Gastroesophageal sphincter (tissue), 4 donors: ENCODE measurements at regions not wholly inside any gene's neighbourhood (a gene's known extent, or its start where the extent isn't known, plus 50 kb on each side); places are given as distances from the start of the nearest gene placed in this dataset.

Experiments
- ATAC-seq: fragments of 150-250 bp; one replicate; pipeline ENCODE4 v1.9.1; 2016; ENCODE audit warnings: mild to moderate bottlenecking, moderate library complexity
- H3K27ac ChIP-seq, 4 donors: fragments of 200-600 bp; sonication (generic) in 3 of 4; 1 replicate in 3 of 4; 2 replicates in 1 of 4; pipeline ENCODE4 v1.5.1; 2016 to 2019
- H3K27me3 ChIP-seq: fragments of 200-600 bp; sonication (generic); one replicate; pipeline ENCODE4 v1.5.1; 2019
- H3K36me3 ChIP-seq, 2 donors: fragments of 200-600 bp; sonication (generic); one replicate each; pipeline ENCODE4 v1.5.1; 2019; ENCODE audit warnings: control low read depth in 1 of 2
- H3K4me1 ChIP-seq, 3 donors: fragments of 200-600 bp; sonication (generic); 1 replicate in 2 of 3; 2 replicates in 1 of 3; pipeline ENCODE4 v1.5.1; 2016 to 2019; ENCODE audit warnings: control low read depth in 2 of 3
- H3K4me3 ChIP-seq, 2 donors: fragments of 200-600 bp; sonication (generic); one replicate each; pipeline ENCODE4 v1.5.1; 2019; ENCODE audit warnings: mild to moderate bottlenecking in 1 of 2, moderate library complexity in 1 of 2
- H3K9me3 ChIP-seq, 3 donors: fragments of 200-600 bp; sonication (generic); one replicate each; pipeline ENCODE4 v1.5.1; 2017 to 2019; ENCODE audit warnings: control low read depth in 2 of 3
- EP300 ChIP-seq: sonication (generic); formaldehyde crosslinking; IDR thresholded peaks from one replicate; pipeline ENCODE4 v1.6.1; 2017; ENCODE audit warnings: antibody characterized with exemption, mild to moderate bottlenecking
- POLR2A ChIP-seq, 2 donors: fragments of 450-650 bp; IDR thresholded peaks; one replicate each; pipeline ENCODE4 v1.6.1; 2017; ENCODE audit warnings: antibody characterized with exemption in 2 of 2, mild to moderate bottlenecking in 2 of 2, moderate library complexity in 1 of 2
- POLR2AphosphoS5 ChIP-seq: sonication (generic); formaldehyde crosslinking; IDR thresholded peaks from one replicate; pipeline ENCODE4 v1.6.1; 2017; ENCODE audit warnings: antibody characterized with exemption
- whole genome bisulfite sequencing, 2 donors: methylation state at CpG; one replicate each; pipeline ENCODE4 v1.1.5; 2018; ENCODE audit warnings: low coverage in 1 of 2; 5-methylcytosine and 5-hydroxymethylcytosine counted together
- TF ChIP-seq, protein P1 (sequence below), 4 experiments: fragments of 200-600 bp in 2 of 4; fragments of 450-650 bp in 2 of 4; sonication (generic) in 1 of 4; IDR thresholded peaks; one replicate each; pipeline ENCODE4 v1.5.1; 2017 to 2019; ENCODE audit warnings: antibody characterized with exemption in 4 of 4, mild to moderate bottlenecking in 2 of 4, moderate library complexity in 2 of 4

DNA sequence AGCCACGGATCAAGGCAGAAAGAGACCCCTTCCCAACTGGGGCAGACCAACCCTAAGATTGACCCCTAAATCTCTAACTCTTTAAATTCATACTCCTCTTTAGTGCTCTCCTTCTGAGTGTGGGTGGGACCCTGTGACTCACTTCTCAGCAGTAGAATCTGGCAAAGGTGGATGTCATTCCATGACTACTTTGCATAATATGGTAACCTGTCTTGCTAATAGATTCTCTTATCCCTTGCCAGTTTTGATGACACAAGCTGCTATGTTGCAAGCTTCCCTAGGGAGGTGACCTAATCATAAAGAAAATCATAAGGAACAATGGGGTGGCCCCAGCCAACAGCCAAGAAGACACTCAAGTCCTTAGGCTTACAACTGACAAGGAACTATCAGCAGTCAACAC is 155.4 kb upstream of the VWC2 start:
- Histone ChIP-seq H3K4me1 (no peaks in the 10 kb centered on the region), H3K9me3 (peaks cover 0 to 7% (median 0%) of the 10 kb centered on the region in 3 donors), H3K4me3 (no peak overlapping the region), H3K27me3 (no peaks in the 10 kb centered on the region), H3K36me3 (no peaks in the 10 kb centered on the region), H3K27ac (no peak overlapping the region)
- no CpG with 5 or more reads among the region's 1 CpG for WGBS, 2 donors
- no peak for ATAC-seq
- TF ChIP-seq, protein P1, sequence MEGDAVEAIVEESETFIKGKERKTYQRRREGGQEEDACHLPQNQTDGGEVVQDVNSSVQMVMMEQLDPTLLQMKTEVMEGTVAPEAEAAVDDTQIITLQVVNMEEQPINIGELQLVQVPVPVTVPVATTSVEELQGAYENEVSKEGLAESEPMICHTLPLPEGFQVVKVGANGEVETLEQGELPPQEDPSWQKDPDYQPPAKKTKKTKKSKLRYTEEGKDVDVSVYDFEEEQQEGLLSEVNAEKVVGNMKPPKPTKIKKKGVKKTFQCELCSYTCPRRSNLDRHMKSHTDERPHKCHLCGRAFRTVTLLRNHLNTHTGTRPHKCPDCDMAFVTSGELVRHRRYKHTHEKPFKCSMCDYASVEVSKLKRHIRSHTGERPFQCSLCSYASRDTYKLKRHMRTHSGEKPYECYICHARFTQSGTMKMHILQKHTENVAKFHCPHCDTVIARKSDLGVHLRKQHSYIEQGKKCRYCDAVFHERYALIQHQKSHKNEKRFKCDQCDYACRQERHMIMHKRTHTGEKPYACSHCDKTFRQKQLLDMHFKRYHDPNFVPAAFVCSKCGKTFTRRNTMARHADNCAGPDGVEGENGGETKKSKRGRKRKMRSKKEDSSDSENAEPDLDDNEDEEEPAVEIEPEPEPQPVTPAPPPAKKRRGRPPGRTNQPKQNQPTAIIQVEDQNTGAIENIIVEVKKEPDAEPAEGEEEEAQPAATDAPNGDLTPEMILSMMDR (IDR thresholded peaks at IDR 0.05), result no peak
- TF ChIP-seq EP300, result no peak
- no peak for TF ChIP-seq POLR2AphosphoS5
- no peak for TF ChIP-seq POLR2A (IDR thresholded peaks at IDR 0.05)

DNA sequence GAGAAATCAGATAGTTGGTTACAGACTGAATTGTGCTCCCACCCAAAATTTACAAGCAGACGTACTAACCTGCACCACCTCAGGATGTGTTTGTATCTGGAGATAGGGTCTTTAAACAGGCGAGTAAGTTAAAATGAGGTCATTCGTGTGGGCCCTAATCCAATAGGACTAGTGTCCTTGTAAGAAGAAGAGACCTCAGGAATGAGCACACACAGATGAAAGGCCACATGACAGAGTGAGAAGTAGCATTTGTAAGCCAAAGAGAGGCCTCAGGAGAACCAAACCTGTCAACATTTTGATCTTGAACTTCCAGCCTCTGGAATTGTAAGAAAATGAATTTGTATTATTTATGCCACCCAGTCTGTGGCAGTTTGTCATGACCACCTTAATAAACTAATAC is 149.5 kb upstream of the VWC2 start:
- no peaks in the 10 kb centered on the region for H3K4me1 ChIP-seq
- H3K4me3 ChIP-seq, result no peak overlapping the region
- whole genome bisulfite sequencing, 2 donors, result 75 to 76% methylated on average over 3 of the region's 3 CpGs
- no peaks in the 10 kb centered on the region for H3K27me3 ChIP-seq
- TF ChIP-seq, protein P1 (IDR thresholded peaks at IDR 0.05), result no peak
- no peak for TF ChIP-seq EP300
- TF ChIP-seq POLR2AphosphoS5, result no peak
- no peak for TF ChIP-seq POLR2A (IDR thresholded peaks at IDR 0.05)
- H3K27ac ChIP-seq, result no peak overlapping the region
- no peak for ATAC-seq
- H3K36me3 ChIP-seq, result no peaks in the 10 kb centered on the region
- H3K9me3 ChIP-seq, result peaks cover 0 to 7% (median 0%) of the 10 kb centered on the region in 3 donors

DNA sequence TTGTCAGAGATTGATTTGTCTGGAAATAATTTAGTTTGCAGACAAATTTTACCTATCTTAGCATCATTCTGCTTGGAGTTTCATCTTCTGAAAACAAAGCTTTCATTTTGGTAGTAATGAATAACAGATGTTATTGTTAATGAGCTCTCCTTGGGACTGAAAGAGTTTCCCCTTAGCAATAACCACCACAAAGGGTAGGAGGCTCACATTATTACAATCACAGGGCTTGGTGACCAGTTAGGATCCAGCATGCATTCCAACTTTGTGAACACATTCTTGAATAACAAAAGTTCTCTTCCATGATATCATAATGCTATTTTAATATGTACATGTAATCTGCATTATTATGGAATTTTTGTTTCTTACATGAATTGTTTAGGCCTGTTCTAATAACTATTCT is 148.8 kb upstream of the VWC2 start:
- H3K9me3 ChIP-seq, result peaks cover 0 to 7% (median 0%) of the 10 kb centered on the region in 3 donors
- no peaks in the 10 kb centered on the region for H3K4me1 ChIP-seq
- ATAC-seq, result no peak
- H3K27ac ChIP-seq, result no peak overlapping the region
- H3K36me3 ChIP-seq, result no peaks in the 10 kb centered on the region
- H3K27me3 ChIP-seq, result no peaks in the 10 kb centered on the region
- TF ChIP-seq, protein P1 (IDR thresholded peaks at IDR 0.05), result no peak
- no peak for TF ChIP-seq POLR2A (IDR thresholded peaks at IDR 0.05)
- TF ChIP-seq EP300, result no peak
- no peak for TF ChIP-seq POLR2AphosphoS5
- no peak overlapping the region for H3K4me3 ChIP-seq

DNA sequence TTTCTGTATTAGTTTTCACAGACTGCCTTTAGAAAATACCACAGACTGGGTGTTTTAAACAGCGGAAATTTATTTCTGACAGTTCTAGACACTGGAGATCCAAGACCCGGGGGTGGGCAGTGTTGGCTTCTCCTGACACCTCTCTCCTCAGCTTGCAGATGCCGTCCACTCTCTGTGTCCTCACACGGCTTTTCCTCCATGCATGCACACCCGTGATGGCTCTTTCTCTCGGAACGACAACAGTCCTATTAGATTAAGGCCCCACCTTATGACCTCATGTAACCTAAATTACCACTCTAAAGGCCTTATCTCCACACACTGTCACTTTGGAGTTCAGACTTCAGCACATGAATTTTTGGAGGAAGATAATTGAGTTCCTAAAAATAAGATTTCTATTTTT is 142.9 kb upstream of the VWC2 start:
- Histone ChIP-seq H3K4me1 (no peaks in the 10 kb centered on the region), H3K4me3 (no peak overlapping the region), H3K27ac (no peak overlapping the region), H3K9me3 (no peaks in the 10 kb centered on the region), H3K36me3 (no peaks in the 10 kb centered on the region), H3K27me3 (no peaks in the 10 kb centered on the region)
- TF ChIP-seq EP300 (no peak), POLR2AphosphoS5 (no peak), POLR2A (IDR thresholded peaks at IDR 0.05) (no peak)
- TF ChIP-seq, protein P1 (IDR thresholded peaks at IDR 0.05), result no peak
- 78 to 94% methylated on average over 6 to 7 of the region's 7 CpGs for WGBS, 2 donors
- no peak for ATAC-seq

DNA sequence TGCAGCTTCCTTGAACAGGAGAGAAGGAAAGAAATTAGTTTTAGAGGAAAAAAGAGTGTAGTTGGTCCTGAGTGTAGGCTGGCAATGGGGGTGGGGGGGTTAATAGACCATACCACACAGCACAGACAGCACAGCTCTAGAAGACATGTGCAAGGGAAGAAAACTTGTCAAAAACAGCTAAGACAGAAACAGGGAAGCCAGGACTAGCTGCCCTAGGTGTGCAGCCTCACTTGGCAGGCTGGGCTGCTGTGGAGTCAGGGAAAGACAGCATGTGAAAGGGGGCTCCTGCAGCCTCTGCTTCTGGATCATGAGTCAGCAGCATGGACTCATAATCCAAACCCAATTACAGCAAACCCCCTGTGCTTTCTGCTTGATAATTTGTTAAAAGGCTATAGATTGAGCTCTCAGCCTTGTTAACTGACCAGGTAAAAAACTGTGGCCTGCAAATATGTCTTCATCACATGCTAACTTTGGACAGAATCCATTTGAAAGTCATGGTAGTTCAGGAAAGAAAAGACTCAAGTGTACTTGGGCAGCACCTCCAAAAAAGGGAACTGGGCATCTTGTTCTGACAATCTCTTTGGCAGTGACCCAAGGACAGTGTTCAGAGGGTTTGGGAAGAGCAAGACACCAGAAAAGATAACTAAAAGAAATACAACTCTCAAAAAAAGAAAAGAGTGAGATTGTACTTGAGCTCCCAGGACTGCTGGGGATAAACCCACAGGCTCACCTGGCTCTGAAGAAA is 142.2 kb upstream of the VWC2 start:
- ATAC-seq, result no peak
- H3K4me3 ChIP-seq, result no peak overlapping the region
- H3K9me3 ChIP-seq, result no peaks in the 10 kb centered on the region
- H3K36me3 ChIP-seq, result no peaks in the 10 kb centered on the region
- H3K27ac ChIP-seq, result no peak overlapping the region
- H3K4me1 ChIP-seq, result no peaks in the 10 kb centered on the region
- TF ChIP-seq POLR2A (IDR thresholded peaks at IDR 0.05), result no peak
- no peak for TF ChIP-seq POLR2AphosphoS5
- TF ChIP-seq, protein P1 (IDR thresholded peaks at IDR 0.05), result no peak
- no peak for TF ChIP-seq EP300
- H3K27me3 ChIP-seq, result no peaks in the 10 kb centered on the region
